HEK293 (cell line): ENCODE measurements at regions not wholly inside any gene's neighbourhood (a gene's known extent, or its start where the extent isn't known, plus 50 kb on each side); places are given as distances from the start of the nearest gene placed in this dataset.

ENCODE experiments used
- CTCF ChIA-PET: fragments of 350-600 bp; formaldehyde crosslinking; extraction: SDS; loops from one replicate; lab custom pipeline; 2021; ENCODE audit warnings: antibody characterized with exemption; lab: Yijun Ruan, JAX
- POLR2A ChIA-PET: fragments of 300-600 bp; formaldehyde crosslinking; extraction: SDS; loops from one replicate; lab custom pipeline; 2020; ENCODE audit warnings: antibody characterized with exemption, inconsistent platforms; lab: Yijun Ruan, JAX
- H3K27ac ChIP-seq: fragments of 200-500 bp; sonication (Bioruptor generic); 2 replicates; pipeline ENCODE4 v1.5.1; 2014; ENCODE audit warnings: low read depth, low read length, control low read depth, inconsistent platforms; ENCODE audit errors: extremely low read depth
- H3K36me3 ChIP-seq, 2 experiments: fragments of 200-500 bp in 1 of 2; sonication (Bioruptor generic) in 1 of 2; 1 replicate in 1 of 2; 2 replicates in 1 of 2; pipeline ENCODE4 v1.5.1; 2014 to 2017; ENCODE audit warnings: inconsistent platforms in 2 of 2, low read length in 2 of 2; ENCODE audit not compliant: control insufficient read depth in 2 of 2, insufficient read depth in 1 of 2
- H3K4me1 ChIP-seq: fragments of 200-500 bp; sonication (Bioruptor generic); 2 replicates; pipeline ENCODE4 v1.5.1; 2014; ENCODE audit warnings: mild to moderate bottlenecking, low read length, inconsistent platforms; ENCODE audit not compliant: control insufficient read depth, insufficient read depth
- H3K4me3 ChIP-seq: 2 replicates; pipeline ENCODE4 v1.5.1; 2011; ENCODE audit warnings: low read depth, mild to moderate bottlenecking, control low read depth, low read length, moderate library complexity
- H3K9me3 ChIP-seq: fragments of 200-500 bp; sonication (Bioruptor generic); 2 replicates; pipeline ENCODE4 v1.5.1; 2014; ENCODE audit warnings: low read depth, low read length, inconsistent platforms; ENCODE audit not compliant: control insufficient read depth, insufficient read depth
- ELK4 ChIP-seq: IDR thresholded peaks from 2 replicates; pipeline ENCODE4 v1.6.1; 2011; ENCODE audit warnings: mild to moderate bottlenecking, low read depth, low read length, borderline replicate concordance
- FEZF1 ChIP-seq: fragments of 450-650 bp; formaldehyde crosslinking; IDR thresholded peaks from 2 replicates; pipeline ENCODE4 v1.5.1; 2016; ENCODE audit warnings: missing biosample characterization, missing genetic modification characterization
- HOXC10 ChIP-seq: sonication (generic); formaldehyde crosslinking; IDR thresholded peaks from 2 replicates; pipeline ENCODE4 v1.8.1; 2023; ENCODE audit warnings: mild to moderate bottlenecking, missing genetic modification reagents
- HOXD13 ChIP-seq: sonication (generic); formaldehyde crosslinking; IDR thresholded peaks from 2 replicates; pipeline ENCODE4 v1.8.0; 2022; ENCODE audit warnings: missing genetic modification reagents, borderline replicate concordance
- KLF17 ChIP-seq: fragments of 450-650 bp; formaldehyde crosslinking; IDR thresholded peaks from 2 replicates; pipeline ENCODE4 v1.5.1; 2016; ENCODE audit warnings: missing biosample characterization, missing genetic modification characterization
- SCRT2 ChIP-seq: fragments of 450-650 bp; formaldehyde crosslinking; IDR thresholded peaks from 2 replicates; pipeline ENCODE4 v1.5.1; 2016; ENCODE audit warnings: missing biosample characterization, missing genetic modification characterization
- SP3 ChIP-seq: fragments of 450-650 bp; formaldehyde crosslinking; IDR thresholded peaks from 2 replicates; pipeline ENCODE4 v1.5.1; 2016; ENCODE audit warnings: missing biosample characterization, missing genetic modification characterization
- ZBTB10 ChIP-seq: fragments of 450-650 bp; formaldehyde crosslinking; IDR thresholded peaks from 2 replicates; pipeline ENCODE4 v1.5.1; 2016; ENCODE audit warnings: missing biosample characterization, missing genetic modification characterization
- ZIC2 ChIP-seq: fragments of 450-650 bp; formaldehyde crosslinking; IDR thresholded peaks from 2 replicates; pipeline ENCODE4 v1.5.1; 2016; ENCODE audit warnings: missing biosample characterization, missing genetic modification characterization
- ZNF112 ChIP-seq: fragments of 450-650 bp; formaldehyde crosslinking; IDR thresholded peaks from 2 replicates; pipeline ENCODE4 v1.5.0; 2017; ENCODE audit warnings: missing biosample characterization, missing genetic modification characterization
- ZNF140 ChIP-seq: fragments of 450-650 bp; formaldehyde crosslinking; IDR thresholded peaks from 2 replicates; pipeline ENCODE4 v1.5.1; 2016; ENCODE audit warnings: missing biosample characterization, missing genetic modification characterization
- ZNF211 ChIP-seq: fragments of 450-650 bp; formaldehyde crosslinking; IDR thresholded peaks from 2 replicates; pipeline ENCODE4 v1.5.1; 2016; ENCODE audit warnings: low read depth, missing biosample characterization, missing genetic modification characterization
- ZNF391 ChIP-seq: fragments of 450-650 bp; formaldehyde crosslinking; IDR thresholded peaks from 2 replicates; pipeline ENCODE4 v1.5.1; 2016; ENCODE audit warnings: low read depth, missing biosample characterization, missing genetic modification characterization, borderline replicate concordance
- ZNF548 ChIP-seq: fragments of 450-650 bp; formaldehyde crosslinking; IDR thresholded peaks from 2 replicates; pipeline ENCODE4 v1.5.1; 2016; ENCODE audit warnings: missing biosample characterization, missing genetic modification characterization
- ZNF560 ChIP-seq: fragments of 450-650 bp; formaldehyde crosslinking; IDR thresholded peaks from 2 replicates; pipeline ENCODE4 v1.5.1; 2017; ENCODE audit warnings: missing biosample characterization, missing genetic modification characterization, borderline replicate concordance
- ZNF561 ChIP-seq: fragments of 450-650 bp; IDR thresholded peaks from 2 replicates; pipeline ENCODE4 v1.5.1; 2018; ENCODE audit warnings: missing biosample characterization, missing genetic modification characterization, borderline replicate concordance
- ZNF580 ChIP-seq: fragments of 450-650 bp; formaldehyde crosslinking; IDR thresholded peaks from 2 replicates; pipeline ENCODE4 v1.5.1; 2016; ENCODE audit warnings: missing biosample characterization, missing genetic modification characterization
- ZNF610 ChIP-seq: fragments of 450-650 bp; formaldehyde crosslinking; IDR thresholded peaks from 2 replicates; pipeline ENCODE4 v1.5.1; 2016; ENCODE audit warnings: missing biosample characterization, missing genetic modification characterization, borderline replicate concordance
- ZNF777 ChIP-seq: fragments of 450-650 bp; formaldehyde crosslinking; IDR thresholded peaks from 2 replicates; pipeline ENCODE4 v1.5.1; 2017; ENCODE audit warnings: missing biosample characterization, missing genetic modification characterization, borderline replicate concordance
- ZNF843 ChIP-seq: fragments of 450-650 bp; formaldehyde crosslinking; IDR thresholded peaks from 2 replicates; pipeline ENCODE4 v1.5.1; 2016; ENCODE audit warnings: missing biosample characterization, missing genetic modification characterization
- ZSCAN5A ChIP-seq: fragments of 450-650 bp; formaldehyde crosslinking; IDR thresholded peaks from 2 replicates; pipeline ENCODE4 v1.5.1; 2016; ENCODE audit warnings: missing biosample characterization, missing genetic modification characterization
- TF ChIP-seq, protein P1 (sequence below): fragments of 450-650 bp; formaldehyde crosslinking; IDR thresholded peaks from 2 replicates; pipeline ENCODE4 v1.5.1; 2017; ENCODE audit warnings: missing biosample characterization, missing genetic modification characterization
- TF ChIP-seq, protein P2 (sequence below): fragments of 450-650 bp; formaldehyde crosslinking; IDR thresholded peaks from 2 replicates; pipeline ENCODE4 v1.5.1; 2017; ENCODE audit warnings: missing biosample characterization, missing genetic modification characterization

DNA sequence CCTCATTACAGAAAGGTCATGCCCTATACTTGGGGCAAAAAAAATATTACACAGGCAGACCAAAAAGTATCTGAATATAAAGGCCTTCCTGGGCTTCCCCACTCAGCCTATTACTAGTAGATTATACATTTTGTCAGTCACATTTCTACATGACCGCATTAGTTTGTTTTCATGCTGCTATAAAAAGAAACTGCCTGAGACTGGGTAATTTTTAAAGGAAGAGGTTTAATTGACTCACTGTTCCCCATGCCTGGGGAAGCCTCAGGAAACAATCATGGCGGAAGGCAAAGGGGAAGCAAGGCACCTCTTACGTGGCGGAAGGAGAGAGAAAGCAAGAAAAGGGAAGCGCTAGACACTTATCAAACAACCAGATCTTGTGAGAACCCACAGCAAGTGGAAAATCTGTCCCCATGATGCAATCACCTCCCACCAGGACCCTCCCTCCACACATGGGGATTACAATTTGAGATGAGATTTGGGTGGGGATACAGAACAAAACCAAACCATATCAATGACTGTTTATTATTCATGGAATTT lies 1312.0 kb downstream of the PCDH7 start (continued):
- TF ChIP-seq, protein P1, sequence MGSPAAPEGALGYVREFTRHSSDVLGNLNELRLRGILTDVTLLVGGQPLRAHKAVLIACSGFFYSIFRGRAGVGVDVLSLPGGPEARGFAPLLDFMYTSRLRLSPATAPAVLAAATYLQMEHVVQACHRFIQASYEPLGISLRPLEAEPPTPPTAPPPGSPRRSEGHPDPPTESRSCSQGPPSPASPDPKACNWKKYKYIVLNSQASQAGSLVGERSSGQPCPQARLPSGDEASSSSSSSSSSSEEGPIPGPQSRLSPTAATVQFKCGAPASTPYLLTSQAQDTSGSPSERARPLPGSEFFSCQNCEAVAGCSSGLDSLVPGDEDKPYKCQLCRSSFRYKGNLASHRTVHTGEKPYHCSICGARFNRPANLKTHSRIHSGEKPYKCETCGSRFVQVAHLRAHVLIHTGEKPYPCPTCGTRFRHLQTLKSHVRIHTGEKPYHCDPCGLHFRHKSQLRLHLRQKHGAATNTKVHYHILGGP, result no peak
- TF ChIP-seq ZNF561, result no peak
- no peak for TF ChIP-seq ZNF777
- TF ChIP-seq ZNF140, result no peak
- no peak for TF ChIP-seq ZNF610 (tag by site-specific recombination)
- TF ChIP-seq ZNF843 (tag by site-specific recombination), result no peak
- no peak for TF ChIP-seq SCRT2 (tag by site-specific recombination)
- no peak for TF ChIP-seq ZNF112 (tag by site-specific recombination)
- TF ChIP-seq ZIC2 (tag by site-specific recombination), result no peak
- TF ChIP-seq HOXC10 (CRISPR knock-in tag), result no peak
- TF ChIP-seq ZSCAN5A (tag by site-specific recombination), result no peak

DNA sequence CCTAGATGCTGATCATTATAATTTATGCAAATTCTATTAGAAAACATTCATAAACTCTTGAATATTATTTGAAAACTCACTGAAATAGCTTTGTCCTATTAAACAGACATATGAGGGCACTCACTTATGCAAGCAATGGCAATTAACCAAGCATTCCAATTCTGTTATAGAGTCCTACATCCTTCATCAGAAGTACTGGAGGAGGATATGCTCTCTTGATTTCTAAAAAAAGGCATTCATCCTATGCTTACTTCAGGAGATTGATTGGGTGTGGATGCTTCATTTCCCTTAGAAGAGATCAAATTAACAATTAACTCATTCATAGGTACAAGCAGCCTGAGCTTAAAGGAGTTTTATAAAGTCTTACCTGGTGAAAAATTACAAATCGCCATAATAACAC lies 1317.2 kb downstream of the PCDH7 start:
- Histone ChIP-seq H3K9me3 (no peaks in the 10 kb centered on the region), H3K27ac (no peak overlapping the region), H3K4me1 (no peaks in the 10 kb centered on the region), H3K36me3 (no peaks in the 10 kb centered on the region), H3K4me3 (no peak overlapping the region)
- CTCF ChIA-PET, result interaction anchor here (1.0 kb wide), 1 partner anchor 11 kb away, joined by 3 read pairs; no protein-coding TSS in a partner anchor
- POLR2A ChIA-PET, result no interaction called here
- no peak for TF ChIP-seq ELK4
- no peak for TF ChIP-seq ZNF560 (tag by site-specific recombination)
- no peak for TF ChIP-seq ZNF580 (tag by site-specific recombination)
- TF ChIP-seq, protein P2, sequence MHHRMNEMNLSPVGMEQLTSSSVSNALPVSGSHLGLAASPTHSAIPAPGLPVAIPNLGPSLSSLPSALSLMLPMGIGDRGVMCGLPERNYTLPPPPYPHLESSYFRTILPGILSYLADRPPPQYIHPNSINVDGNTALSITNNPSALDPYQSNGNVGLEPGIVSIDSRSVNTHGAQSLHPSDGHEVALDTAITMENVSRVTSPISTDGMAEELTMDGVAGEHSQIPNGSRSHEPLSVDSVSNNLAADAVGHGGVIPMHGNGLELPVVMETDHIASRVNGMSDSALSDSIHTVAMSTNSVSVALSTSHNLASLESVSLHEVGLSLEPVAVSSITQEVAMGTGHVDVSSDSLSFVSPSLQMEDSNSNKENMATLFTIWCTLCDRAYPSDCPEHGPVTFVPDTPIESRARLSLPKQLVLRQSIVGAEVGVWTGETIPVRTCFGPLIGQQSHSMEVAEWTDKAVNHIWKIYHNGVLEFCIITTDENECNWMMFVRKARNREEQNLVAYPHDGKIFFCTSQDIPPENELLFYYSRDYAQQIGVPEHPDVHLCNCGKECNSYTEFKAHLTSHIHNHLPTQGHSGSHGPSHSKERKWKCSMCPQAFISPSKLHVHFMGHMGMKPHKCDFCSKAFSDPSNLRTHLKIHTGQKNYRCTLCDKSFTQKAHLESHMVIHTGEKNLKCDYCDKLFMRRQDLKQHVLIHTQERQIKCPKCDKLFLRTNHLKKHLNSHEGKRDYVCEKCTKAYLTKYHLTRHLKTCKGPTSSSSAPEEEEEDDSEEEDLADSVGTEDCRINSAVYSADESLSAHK, result no peak

- CTCF ChIA-PET, result no interaction called here
- no peak for TF ChIP-seq HOXD13 (CRISPR knock-in tag)
- no peak for TF ChIP-seq ZNF391 (tag by site-specific recombination)
- no peak for TF ChIP-seq FEZF1 (tag by site-specific recombination)
- no peak for TF ChIP-seq ZNF548 (tag by site-specific recombination)
- TF ChIP-seq ZNF211 (tag by site-specific recombination), result no peak
- TF ChIP-seq KLF17 (tag by site-specific recombination), result 0 out of 2 replicates have a peak, but pooled peaks have one; percentile 26
- TF ChIP-seq ZBTB10, result no peak
- no peak for TF ChIP-seq SP3 (tag by site-specific recombination)
- TF ChIP-seq, all 188 proteins: peak for 1
- H3K4me1 ChIP-seq, result no peaks in the 10 kb centered on the region
- H3K9me3 ChIP-seq, result no peaks in the 10 kb centered on the region
- POLR2A ChIA-PET, result no interaction called here
- no peak overlapping the region for H3K27ac ChIP-seq
- no peak overlapping the region for H3K4me3 ChIP-seq
- H3K36me3 ChIP-seq, result no peaks in the 10 kb centered on the region
Observed at GRCh38 chr4:32042486-32043247, 1322.5 kb downstream of the PCDH7 start.
